Stimulated activated CD4-positive, alpha-beta T cell treated with anti-CD3 and anti-CD28 coated beads, Interleukin-4, amount 100 ng/mL, for 48 hours (primary cell): ENCODE measurements at regions not wholly inside any gene's neighbourhood (a gene's known extent, or its start where the extent isn't known, plus 50 kb on each side); places are given as distances from the start of the nearest gene placed in this dataset.
"Not testable (repeated sequence)": the region's sequence is repeated elsewhere in the genome, so short reads cannot be mapped to it uniquely, and the experiment has no call there.

ENCODE experiments used
- DNase-seq, 2 donors: peaks; one replicate each; pipeline ENCODE4 v3.0.0-alpha.2; 2020; ENCODE audit warnings: low read depth in 2 of 2

GRCh38 chr2:595141-595815 is 81.9 kb downstream of the TMEM18 start:
- DNase-seq, result no peak

DNA sequence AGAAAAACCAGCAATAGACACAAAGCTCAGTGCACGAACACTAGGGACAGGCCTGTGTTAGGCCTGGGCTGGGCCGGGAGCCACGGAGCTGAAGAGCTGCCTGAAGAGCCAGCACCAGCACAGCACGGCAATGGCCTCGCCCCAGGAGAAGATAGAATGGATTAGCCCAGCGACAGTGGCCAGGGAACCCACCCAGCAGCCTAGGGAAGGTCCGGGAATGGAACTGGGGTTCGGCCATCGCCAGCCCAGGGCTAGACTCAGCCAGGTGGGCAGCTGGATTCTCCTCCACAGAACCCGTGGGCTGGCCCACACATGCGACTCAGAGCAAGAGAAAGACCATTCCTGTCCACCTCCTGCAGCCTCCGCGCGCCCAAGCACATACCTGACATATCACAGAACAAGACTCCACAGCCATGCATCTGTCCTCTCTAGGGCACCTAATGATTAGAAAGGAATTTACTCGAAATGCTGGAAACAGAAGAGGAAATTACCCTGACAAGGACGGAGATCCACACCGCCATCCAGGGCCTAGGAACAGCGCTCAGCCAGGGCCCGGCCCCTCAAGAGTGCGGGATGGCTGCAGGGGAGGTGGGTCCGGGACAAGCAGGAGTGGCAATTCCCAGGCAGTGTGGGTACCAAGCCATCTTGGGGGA is 82.8 kb downstream of the TMEM18 start:
- DNase-seq, result no peak

GRCh38 chr2:593356-594026 is 83.7 kb downstream of the TMEM18 start:
- no peak for DNase-seq

GRCh38 chr2:592737-593136 is 84.5 kb downstream of the TMEM18 start:
- no peak for DNase-seq

- DNase-seq, result no peak
These were observed 86.7 kb downstream of the TMEM18 start for GRCh38 chr2:590214-591175.

DNA sequence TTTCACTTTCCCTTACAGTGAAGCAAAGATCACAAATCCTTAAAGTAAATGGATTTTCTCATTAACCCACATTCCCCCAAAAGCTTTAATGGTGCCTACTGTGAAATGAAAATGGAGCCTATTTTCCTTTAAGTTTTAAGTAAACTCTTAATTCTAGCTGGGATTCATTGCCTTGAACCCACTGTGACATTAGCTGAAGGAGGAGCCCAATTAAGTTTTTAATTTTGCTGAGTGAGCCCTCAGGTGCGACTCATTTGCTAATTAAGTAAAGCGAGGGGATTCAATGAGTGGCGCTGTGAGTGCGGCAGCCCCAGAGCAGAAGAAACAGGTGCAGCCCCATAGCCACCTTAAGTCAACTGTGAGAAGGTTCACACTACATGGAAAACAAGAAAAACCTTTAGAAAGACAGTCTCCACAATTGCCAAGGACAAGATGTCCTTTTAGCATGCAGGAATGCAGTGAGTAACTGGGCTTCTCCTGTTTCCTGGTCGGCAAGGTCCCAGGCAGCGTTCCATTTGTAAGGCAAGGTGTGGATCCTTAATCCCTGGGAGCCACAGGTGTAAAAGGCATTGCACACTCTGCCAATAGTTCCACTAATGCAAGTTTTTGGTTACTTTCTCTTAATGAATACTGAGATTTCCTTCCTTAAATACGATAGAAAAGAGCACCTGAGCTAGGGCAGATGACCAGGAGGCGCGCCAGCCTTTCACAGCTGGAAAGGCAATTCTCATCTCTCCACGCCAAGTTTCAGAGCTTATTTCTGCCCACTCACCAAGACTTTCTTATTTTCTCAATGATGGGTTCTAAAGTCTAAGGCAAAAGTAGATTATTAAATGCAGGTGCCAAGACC is 87.7 kb downstream of the TMEM18 start:
- no peak for DNase-seq

DNA sequence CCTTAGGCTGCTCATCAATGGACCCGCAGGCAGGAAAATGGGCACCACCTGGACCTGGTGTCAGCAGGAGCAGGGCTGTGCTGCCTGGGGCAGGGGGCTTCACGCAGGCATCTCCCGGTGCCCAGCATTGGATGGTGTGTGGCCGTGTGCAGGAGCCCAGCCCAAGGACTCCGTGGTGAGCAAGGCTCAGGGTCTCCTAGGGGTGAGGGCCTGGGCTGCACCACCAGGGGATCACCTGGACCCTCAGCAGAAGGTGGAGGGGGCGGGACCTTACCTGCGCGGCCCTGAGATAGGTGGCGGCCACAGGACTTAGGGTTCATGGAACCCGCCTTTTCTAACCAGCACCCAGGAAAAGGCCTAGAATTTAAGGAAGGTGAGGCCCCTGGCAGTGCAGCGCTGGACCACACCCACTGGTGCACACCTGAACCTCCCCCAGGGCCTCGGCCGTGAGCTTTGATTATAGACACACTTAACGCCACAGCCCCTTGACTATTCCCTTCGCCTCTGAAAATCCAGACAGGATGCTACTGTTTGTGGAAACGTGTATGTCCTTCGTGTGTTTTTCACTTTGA is 89.0 kb downstream of the TMEM18 start:
- no peak for DNase-seq

GRCh38 chr2:587087-587960 is 89.9 kb downstream of the TMEM18 start:
- no peak for DNase-seq

DNA sequence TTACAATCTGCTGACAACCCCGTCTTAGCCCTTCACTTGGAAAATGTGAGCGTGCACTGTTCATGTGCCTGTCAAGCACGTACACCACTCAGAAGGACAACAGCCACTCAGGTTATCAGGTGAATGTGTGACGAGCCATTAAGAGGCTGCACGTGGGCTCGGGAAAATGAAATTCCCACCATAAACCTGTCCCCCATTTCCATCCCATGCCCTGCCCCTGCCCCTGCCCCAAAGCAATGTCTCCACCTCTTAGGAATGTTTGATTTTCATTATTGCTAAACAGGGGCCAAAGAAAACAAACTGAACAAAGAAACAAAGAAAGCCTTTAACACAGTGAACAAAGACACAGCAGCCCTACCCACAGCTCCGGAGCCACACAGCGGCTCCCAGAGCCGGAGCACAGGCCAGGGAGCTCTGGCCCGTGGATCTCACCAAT is 90.5 kb downstream of the TMEM18 start:
- DNase-seq, result no peak

DNA sequence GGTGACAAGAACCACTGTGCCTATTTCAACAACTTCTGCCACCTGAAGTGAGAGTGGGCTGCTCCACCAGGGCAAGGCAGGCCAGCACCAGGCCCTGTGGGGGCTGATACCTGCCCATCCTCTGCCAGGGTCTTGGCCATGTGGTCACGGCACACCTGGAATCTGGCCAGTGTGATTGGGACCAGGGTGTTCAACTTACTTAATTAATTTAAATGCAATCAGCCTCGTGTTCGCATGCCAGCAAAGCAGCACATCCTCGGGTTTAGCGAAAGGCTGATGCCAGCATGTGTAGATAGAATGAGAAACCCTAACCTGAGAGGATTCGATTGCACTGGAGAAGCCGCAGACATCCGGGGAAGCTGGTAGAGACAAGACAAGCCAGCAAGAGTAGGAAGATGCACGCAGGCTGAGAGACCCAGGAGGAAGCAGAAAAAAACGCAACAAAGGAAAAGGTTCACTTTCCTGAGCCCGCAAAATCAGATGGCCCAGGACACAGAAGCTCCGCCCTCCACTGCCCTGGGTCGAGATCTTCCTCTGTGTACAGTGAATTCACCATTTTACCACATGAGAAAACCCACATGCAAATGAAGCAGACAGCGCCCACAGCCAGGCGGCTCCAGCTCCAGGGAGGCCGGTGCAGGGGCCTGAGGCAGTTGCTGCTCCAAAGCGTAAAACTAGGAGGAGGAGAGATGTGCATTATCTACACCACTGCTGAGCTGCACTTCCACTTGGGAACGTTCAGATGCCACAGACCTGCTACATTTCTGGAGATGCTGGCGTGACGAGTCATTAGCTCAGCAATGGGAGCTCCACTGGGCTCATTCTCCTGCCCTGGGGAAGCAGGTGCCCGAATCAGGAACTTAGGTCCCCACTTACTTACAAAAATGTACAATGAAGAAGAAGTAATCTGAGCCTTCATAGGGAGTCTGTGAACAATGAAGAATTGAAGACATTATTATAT is 92.1 kb downstream of the TMEM18 start:
- DNase-seq, result peak; percentile 4 to 34

- no peak for DNase-seq
These were observed 93.5 kb downstream of the TMEM18 start for GRCh38 chr2:583666-584065.

DNA sequence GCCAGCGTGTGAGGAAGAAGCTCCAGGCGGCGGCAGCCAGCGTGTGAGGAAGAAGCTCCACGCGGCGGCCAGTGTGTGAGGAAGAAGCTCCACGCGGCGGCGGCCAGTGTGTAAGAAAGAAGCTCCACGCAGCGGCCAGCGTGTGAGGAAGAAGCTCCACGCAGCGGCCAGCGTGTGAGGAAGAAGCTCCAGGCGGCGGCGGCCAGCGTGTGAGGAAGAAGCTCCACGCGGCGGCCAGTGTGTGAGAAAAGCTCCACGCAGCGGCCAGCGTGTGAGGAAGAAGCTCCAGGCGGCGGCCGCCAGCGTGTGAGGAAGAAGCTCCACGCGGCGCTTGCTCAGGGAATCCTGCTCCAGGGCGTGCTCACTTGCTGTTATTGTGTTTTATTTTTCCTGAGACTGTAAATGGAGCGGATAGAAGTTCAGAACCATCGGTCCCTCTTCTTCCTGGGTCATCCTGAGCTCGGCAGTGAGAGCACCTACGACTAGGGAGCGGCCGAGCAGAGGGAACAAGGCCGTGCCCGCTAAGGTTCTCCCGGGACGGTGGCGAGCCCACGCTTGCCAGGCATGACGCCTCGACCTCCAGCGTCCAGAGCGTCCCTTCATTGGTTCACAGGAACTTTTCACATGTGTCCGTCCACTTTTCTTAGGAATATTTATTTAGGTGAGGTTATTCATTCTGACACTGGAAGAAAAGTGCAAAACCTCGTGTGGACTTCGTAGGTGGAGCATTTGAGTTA is 94.2 kb downstream of the TMEM18 start:
- no peak for DNase-seq

GRCh38 chr2:582289-582688 is 94.9 kb downstream of the TMEM18 start:
- DNase-seq, result not testable (repeated sequence)

GRCh38 chr2:579961-580360 is 97.2 kb downstream of the TMEM18 start:
- DNase-seq, result no peak

DNA sequence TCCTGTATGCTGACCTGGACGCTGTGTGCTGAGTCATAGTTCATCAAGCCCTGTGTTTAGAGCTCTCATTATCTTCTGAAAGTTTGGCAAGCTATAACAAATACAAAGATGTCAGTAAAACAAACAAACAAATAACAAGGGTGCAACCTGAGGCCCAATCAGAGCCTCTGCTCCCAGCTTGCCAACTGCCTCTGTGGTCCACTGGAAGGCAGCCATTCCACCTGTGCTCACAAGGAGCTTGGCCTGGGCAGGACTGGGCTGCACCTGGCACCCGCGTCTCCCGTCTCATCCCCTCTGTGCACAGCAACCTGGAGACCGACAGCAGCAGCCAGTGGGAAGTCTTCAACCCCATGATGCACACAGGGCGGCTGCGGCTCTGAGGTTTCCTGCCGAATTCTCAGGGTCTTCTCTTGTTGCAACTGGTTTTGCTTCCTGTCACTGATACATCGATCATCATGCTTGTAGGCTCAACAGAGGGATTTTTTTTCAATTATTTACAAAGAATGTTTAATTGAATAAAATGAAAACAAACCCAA is 97.8 kb downstream of the TMEM18 start:
- no peak for DNase-seq

DNA sequence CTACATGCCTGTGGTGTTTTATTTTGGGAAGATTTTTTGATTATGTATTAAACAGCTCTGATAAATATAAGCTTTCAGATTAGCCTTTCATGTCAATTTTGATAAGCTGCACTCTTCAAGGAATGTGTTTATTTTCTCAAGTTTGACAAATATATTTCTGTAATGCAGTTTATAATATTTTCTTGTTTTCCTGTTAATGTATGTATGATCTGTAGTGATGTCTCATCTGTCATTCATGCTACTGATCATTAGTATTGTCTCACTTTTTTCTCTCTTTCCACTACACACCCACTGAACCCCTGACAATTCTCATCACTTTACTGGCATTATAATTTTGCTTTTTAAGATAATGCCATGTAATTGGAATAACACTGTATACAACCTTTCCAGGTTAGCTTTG is 100.9 kb downstream of the TMEM18 start:
- no peak for DNase-seq

- DNase-seq, result no peak
These were observed 101.4 kb downstream of the TMEM18 start for GRCh38 chr2:575727-576236.
